Neutrophil (primary cell): ENCODE measurements at regions not wholly inside any gene's neighbourhood (a gene's known extent, or its start where the extent isn't known, plus 50 kb on each side); places are given as distances from the start of the nearest gene placed in this dataset.

Experiments used
- H3K27ac ChIP-seq: fragments of 200-600 bp; sonication (generic); 2 replicates; pipeline ENCODE4 v1.5.1; 2016; ENCODE audit warnings: mild to moderate bottlenecking, moderate library complexity
- H3K27me3 ChIP-seq: fragments of 200-600 bp; sonication (generic); 2 replicates; pipeline ENCODE4 v1.6.0; 2016; ENCODE audit warnings: mild to moderate bottlenecking
- H3K36me3 ChIP-seq: fragments of 200-600 bp; sonication (generic); 2 replicates; pipeline ENCODE4 v1.5.1; 2017
- H3K4me1 ChIP-seq, 2 experiments: fragments of 200-600 bp in 1 of 2; sonication (generic) in 1 of 2; 1 replicate in 1 of 2; 2 replicates in 1 of 2; pipeline versions ENCODE4 v1.5.1 to v1.6.1; 2013 to 2016; ENCODE audit warnings: low read depth in 1 of 2, low read length in 1 of 2, mild to moderate bottlenecking in 1 of 2, moderate library complexity in 1 of 2; ENCODE audit not compliant: control insufficient read depth in 1 of 2, insufficient read depth in 1 of 2
- H3K4me3 ChIP-seq, 2 experiments: fragments of 200-600 bp in 1 of 2; sonication (generic) in 1 of 2; 1 replicate in 1 of 2; 2 replicates in 1 of 2; pipeline ENCODE4 v1.5.1; 2013 to 2016; ENCODE audit warnings: low read depth in 1 of 2, low read length in 1 of 2, mild to moderate bottlenecking in 1 of 2, moderate library complexity in 1 of 2
- H3K9me3 ChIP-seq: fragments of 200-600 bp; sonication (generic); 2 replicates; pipeline ENCODE4 v1.5.1; 2016
- CTCF ChIP-seq: fragments of 200-600 bp; sonication (generic); IDR thresholded peaks from 2 replicates; pipeline ENCODE4 v1.5.1; 2016; ENCODE audit warnings: antibody characterized with exemption

GRCh38 chr10:10517866-10518265 is 499.8 kb upstream of the CELF2 start:
- Histone ChIP-seq H3K36me3 (no peaks in the 10 kb centered on the region), H3K9me3 (no peaks in the 10 kb centered on the region), H3K27ac (no peak overlapping the region), H3K4me3 (no peak overlapping the region), H3K27me3 (no peaks in the 10 kb centered on the region), H3K4me1 (no peaks in the 10 kb centered on the region)
- no peak for TF ChIP-seq CTCF

- TF ChIP-seq CTCF: no peak
- no peaks in the 10 kb centered on the region for H3K27me3 ChIP-seq
- no peak overlapping the region for H3K27ac ChIP-seq
- no peaks in the 10 kb centered on the region for H3K36me3 ChIP-seq
- no peaks in the 10 kb centered on the region for H3K9me3 ChIP-seq
- no peak overlapping the region for H3K4me3 ChIP-seq
- H3K4me1 ChIP-seq: no peaks in the 10 kb centered on the region
These were observed 498.0 kb upstream of the CELF2 start for GRCh38 chr10:10519674-10520073.

- Histone ChIP-seq H3K4me1 (no peaks in the 10 kb centered on the region), H3K27me3 (no peaks in the 10 kb centered on the region), H3K4me3 (no peak overlapping the region), H3K9me3 (no peaks in the 10 kb centered on the region), H3K36me3 (no peaks in the 10 kb centered on the region), H3K27ac (no peak overlapping the region)
- TF ChIP-seq CTCF: no peak
These were observed 496.9 kb upstream of the CELF2 start for GRCh38 chr10:10520491-10521385.

DNA sequence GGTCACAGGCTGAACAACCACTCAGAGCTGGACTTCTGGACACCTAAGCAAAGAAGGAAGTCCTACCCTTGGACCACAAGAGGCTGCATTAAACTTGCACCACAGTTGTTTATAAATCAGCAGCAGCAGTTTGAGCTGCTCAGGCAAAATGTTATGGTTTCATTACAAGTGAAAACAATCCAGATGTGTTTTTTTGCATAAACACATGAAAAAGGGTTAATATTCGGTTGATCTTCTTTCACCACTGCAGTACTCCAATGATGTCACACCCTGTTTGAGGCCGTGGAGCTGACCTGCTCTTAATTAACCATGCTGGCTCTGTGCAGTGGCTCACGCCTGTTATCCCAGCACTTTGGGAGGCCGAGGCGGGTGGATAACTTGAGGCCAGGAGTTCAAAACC is 490.8 kb upstream of the CELF2 start:
- no peaks in the 10 kb centered on the region for H3K27me3 ChIP-seq
- H3K9me3 ChIP-seq: no peaks in the 10 kb centered on the region
- TF ChIP-seq CTCF: no peak
- no peaks in the 10 kb centered on the region for H3K36me3 ChIP-seq
- no peak overlapping the region for H3K27ac ChIP-seq
- H3K4me3 ChIP-seq: no peak overlapping the region
- H3K4me1 ChIP-seq: no peaks in the 10 kb centered on the region

GRCh38 chr10:10527861-10528562 is 489.7 kb upstream of the CELF2 start:
- Histone ChIP-seq H3K4me1 (no peaks in the 10 kb centered on the region), H3K36me3 (no peaks in the 10 kb centered on the region), H3K27ac (no peak overlapping the region), H3K9me3 (no peaks in the 10 kb centered on the region), H3K4me3 (no peak overlapping the region), H3K27me3 (no peaks in the 10 kb centered on the region)
- no peak for TF ChIP-seq CTCF
